NCI-H2227 treated with DMSO at 0.1 percent for 48 hours (cell line): ENCODE measurements at regions not wholly inside any gene's neighbourhood (a gene's known extent, or its start where the extent isn't known, plus 50 kb on each side); places are given as distances from the start of the nearest gene placed in this dataset.
"Not testable (repeated sequence)": the region's sequence is repeated elsewhere in the genome, so short reads cannot be mapped to it uniquely, and the experiment has no call there.

Source experiments
- DNase-seq: peaks from one replicate; lab custom pipeline; 2025; lab: John Stamatoyannopoulos, UW

- DNase-seq: no peak
Measured at GRCh38 chr4:152193059-152193458, 342.8 kb downstream of the FBXW7 start.

GRCh38 chr4:152190907-152191306 is 345.0 kb downstream of the FBXW7 start:
- DNase-seq: no peak

- no peak for DNase-seq
Measured at GRCh38 chr4:152189451-152190179, 346.3 kb downstream of the FBXW7 start.

GRCh38 chr4:152188801-152189200 is 347.1 kb downstream of the FBXW7 start:
- DNase-seq: no peak

GRCh38 chr4:152187693-152188092 is 348.2 kb downstream of the FBXW7 start:
- no peak for DNase-seq

- no peak for DNase-seq
Measured at GRCh38 chr4:152185786-152186550, 349.9 kb downstream of the FBXW7 start.

- DNase-seq: peak; percentile 41
Measured at GRCh38 chr4:152181150-152181549, 354.7 kb downstream of the FBXW7 start.

- DNase-seq: no peak
Measured at GRCh38 chr4:152180369-152180768, 355.5 kb downstream of the FBXW7 start.

GRCh38 chr4:152177538-152177937 is 358.4 kb downstream of the FBXW7 start:
- DNase-seq: not testable (repeated sequence)

GRCh38 chr4:152176627-152177214 is 359.2 kb downstream of the FBXW7 start:
- DNase-seq: no peak

- DNase-seq: no peak
Measured at GRCh38 chr4:152175586-152175985, 360.3 kb downstream of the FBXW7 start.

GRCh38 chr4:152172146-152172545 is 363.7 kb downstream of the FBXW7 start:
- no peak for DNase-seq

GRCh38 chr4:152171556-152171955 is 364.3 kb downstream of the FBXW7 start:
- DNase-seq: no peak

GRCh38 chr4:152169683-152170082 is 366.2 kb downstream of the FBXW7 start:
- DNase-seq: no peak

- no peak for DNase-seq
Measured at GRCh38 chr4:152168987-152169616, 366.8 kb downstream of the FBXW7 start.

GRCh38 chr4:152166567-152166966 is 369.3 kb downstream of the FBXW7 start:
- no peak for DNase-seq

- DNase-seq: no peak
Measured at GRCh38 chr4:152165846-152166245, 370.0 kb downstream of the FBXW7 start.

GRCh38 chr4:152165146-152165545 is 370.7 kb downstream of the FBXW7 start:
- no peak for DNase-seq

GRCh38 chr4:152164561-152164960 is 371.3 kb downstream of the FBXW7 start:
- DNase-seq: no peak

- no peak for DNase-seq
Measured at GRCh38 chr4:152162331-152162697, 373.6 kb downstream of the FBXW7 start.

- peak; percentile 28 for DNase-seq
Measured at GRCh38 chr4:152161676-152162330, 374.1 kb downstream of the FBXW7 start.

- no peak for DNase-seq
Measured at GRCh38 chr4:152160225-152160800, 375.6 kb downstream of the FBXW7 start.
